GM10266 (cell line): ENCODE measurements at regions not wholly inside any gene's neighbourhood (a gene's known extent, or its start where the extent isn't known, plus 50 kb on each side); places are given as distances from the start of the nearest gene placed in this dataset.
A peak's percentile ranks its signal among the peaks of the same experiment; 100 is the strongest.

Experiments
- DNase-seq: peaks from one replicate; pipeline ENCODE4 v3.0.0; 2012; ENCODE audit errors: extremely low spot score
- CTCF ChIP-seq: IDR thresholded peaks from 2 replicates; pipeline ENCODE4 v1.5.1; 2012; ENCODE audit warnings: mild to moderate bottlenecking, low read depth; ENCODE audit not compliant: control insufficient read depth, insufficient read depth; ENCODE audit errors: missing control alignments

GRCh38 chr1:172738389-172738788 is 79.5 kb downstream of the FASLG start:
- TF ChIP-seq CTCF: no peak
- no peak for DNase-seq

DNA sequence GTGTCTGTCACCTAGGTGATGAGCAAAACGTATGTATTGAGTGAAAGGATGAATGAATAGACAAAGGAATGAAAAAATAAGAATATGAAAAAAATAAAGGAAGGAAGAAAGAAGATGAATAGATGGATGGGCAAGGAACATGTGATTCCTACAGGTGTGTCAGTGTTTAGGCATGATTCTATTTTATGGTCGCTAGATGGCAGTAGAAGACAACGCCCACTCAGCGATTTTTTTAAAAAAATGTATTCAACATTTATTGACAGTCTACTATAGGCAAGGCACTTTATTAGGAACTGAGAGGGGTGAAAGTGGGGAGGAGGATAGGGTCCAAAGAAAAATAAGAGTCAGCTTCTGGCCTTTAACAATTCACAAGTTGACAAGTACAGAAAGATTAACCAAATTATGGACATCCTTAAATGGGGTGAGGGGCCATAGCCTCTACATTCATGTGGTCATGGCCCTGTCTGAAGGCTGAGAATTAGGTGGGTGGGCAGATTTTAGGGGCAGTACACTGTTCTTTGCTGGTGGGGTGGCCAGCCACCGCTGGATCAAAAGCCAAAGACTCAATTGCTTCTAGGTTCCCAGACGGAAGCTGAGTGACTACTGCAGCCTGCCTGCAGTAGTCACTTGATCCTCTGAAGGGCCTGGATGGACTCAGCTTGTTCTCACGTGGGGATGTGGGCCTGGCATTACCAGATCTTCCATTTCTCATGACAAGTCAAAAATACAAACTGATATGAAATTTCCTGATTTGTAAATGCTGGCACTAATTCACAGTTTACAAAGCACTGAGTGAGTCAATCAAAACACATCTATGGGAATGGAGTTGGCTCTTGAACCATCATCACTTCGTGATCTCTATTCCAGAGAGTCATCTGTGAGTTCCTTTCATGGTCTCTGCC is 83.9 kb downstream of the FASLG start:
- peak; percentile 68 for TF ChIP-seq CTCF
- DNase-seq: peak; percentile 34

DNA sequence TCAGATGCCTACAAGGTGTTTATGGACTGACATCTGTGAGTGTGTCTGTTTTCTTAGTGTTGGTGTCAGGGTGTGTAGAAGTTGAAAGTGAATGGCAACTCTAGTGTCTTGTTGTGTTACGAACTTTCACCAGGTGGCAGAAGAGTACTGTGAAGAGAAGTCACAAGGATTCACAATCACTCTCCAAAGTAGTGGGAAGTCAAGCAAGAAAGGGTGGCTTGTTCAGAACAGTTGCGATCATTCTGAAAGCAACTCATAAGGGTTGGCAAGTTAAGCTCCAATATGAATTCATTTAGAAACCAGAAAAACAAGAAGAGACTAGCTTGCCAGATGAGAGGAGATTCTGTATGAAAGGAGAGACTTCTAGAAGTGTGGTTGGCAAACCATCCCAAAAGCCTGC is 86.1 kb downstream of the FASLG start:
- peak; percentile 71 for TF ChIP-seq CTCF
- DNase-seq: peak; percentile 62

DNA sequence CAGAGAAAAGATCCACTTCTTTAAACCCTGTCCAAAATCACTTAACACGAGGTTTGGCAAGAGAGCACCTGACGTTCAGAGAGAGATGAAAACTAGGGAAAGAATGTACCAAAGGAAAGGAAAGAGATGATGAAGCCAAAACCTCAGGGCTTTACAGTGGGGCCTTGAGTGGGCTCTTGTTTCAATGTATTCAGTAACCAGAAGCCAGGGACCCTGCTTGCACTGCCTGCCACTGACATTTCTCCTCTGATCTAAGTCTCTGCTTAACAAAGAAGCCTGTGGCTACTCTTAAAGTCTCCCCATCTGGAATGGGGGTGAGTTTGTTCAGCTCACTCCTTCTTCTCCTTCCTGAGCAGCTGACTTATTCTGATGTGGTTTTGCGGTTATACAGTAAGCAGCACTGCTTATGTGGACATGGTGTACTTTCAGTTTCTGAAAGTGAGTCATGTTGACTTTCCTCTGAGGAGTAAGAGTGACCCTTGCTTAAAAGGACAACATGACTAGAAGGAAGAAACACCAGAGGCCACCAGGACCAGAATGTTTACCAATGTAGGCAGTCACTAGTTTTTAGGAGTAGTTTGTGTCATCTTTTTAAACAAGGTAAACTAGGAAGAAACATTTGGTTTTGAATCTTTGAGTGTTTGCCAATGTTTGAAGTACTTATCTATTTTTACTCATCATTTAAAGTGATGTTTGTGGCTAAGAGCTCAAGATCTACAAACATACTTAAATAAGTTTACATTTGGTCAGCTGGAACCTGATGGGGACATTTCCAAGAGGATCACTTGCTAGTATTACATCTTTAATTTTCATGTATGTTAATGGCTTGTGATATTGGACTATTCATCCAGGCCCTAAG is 87.4 kb downstream of the FASLG start:
- peak; percentile 50 for DNase-seq
- TF ChIP-seq CTCF: no peak

DNA sequence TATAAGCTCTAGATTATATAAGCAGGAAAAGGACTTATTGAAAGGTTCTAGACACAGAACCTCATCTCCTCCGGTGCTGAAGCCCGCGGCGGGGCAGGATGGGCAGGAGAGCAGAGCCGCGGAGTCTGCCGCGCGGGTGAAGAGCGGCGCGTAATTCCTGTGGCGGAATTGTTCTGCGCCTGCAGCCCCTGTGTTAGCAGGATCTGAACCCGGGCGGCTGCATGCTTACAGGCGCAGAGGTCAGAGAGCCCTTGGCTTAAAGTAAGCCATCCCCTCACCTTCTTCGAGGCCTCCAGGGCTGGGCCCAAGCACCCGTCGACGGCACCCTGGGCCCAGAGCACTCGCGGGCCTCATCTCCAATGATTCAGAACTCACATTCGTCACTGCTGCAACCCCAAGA is 89.3 kb downstream of the FASLG start:
- no peak for TF ChIP-seq CTCF
- no peak for DNase-seq

GRCh38 chr1:172751683-172752082 is 92.8 kb downstream of the FASLG start:
- no peak for DNase-seq
- no peak for TF ChIP-seq CTCF
